HG03045 (cell line): ENCODE measurements at regions not wholly inside any gene's neighbourhood (a gene's known extent, or its start where the extent isn't known, plus 50 kb on each side); places are given as distances from the start of the nearest gene placed in this dataset.

Experiments used
- ATAC-seq: cut with Tn5 transposase; IDR thresholded peaks from one replicate; pipeline ENCODE4 v1.9.1; 2021; ENCODE audit warnings: mild to moderate bottlenecking, moderate library complexity; ENCODE audit not compliant: unreplicated experiment

DNA sequence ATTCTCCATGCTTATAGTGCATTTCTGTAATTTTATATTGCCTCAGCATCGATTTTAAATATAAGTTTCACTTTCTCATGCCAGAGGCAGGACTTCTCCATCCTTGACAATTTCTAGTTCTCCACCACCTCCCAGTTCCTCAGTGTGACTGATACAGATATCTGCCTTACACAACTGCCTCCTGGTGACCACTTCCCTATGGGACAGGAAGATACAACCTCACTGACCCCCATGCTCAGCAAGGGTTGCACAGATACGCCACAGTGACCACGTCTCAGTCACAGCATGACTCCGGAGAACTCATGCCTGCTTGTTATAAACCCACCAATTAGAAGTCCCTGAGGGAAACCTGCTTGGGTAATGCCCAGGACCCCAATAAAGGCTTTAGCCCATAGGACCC is 284.0 kb upstream of the MC4R start:
- ATAC-seq: no peak

DNA sequence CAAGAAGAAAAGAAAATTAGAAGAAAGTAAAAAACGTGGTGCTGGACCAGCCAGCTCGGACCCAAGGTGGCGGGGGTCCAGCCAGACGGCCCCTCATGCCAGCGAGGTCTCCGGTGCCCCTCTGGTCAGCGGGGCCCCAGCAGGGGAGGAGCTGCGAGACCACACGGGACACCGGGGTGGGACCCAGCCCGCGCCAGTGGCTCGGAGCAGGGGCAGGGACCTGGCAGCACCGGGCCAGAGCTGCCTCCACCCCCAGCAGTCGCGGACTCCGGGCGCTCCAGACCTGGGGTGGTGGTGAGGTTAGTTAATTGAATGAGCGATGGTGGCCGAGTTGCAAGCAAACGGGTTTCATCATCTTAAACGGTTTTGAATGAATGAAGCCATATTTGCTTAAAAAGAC is 289.9 kb upstream of the MC4R start:
- ATAC-seq: no peak

GRCh38 chr18:60663060-60663989 is 290.8 kb upstream of the MC4R start:
- no peak for ATAC-seq

DNA sequence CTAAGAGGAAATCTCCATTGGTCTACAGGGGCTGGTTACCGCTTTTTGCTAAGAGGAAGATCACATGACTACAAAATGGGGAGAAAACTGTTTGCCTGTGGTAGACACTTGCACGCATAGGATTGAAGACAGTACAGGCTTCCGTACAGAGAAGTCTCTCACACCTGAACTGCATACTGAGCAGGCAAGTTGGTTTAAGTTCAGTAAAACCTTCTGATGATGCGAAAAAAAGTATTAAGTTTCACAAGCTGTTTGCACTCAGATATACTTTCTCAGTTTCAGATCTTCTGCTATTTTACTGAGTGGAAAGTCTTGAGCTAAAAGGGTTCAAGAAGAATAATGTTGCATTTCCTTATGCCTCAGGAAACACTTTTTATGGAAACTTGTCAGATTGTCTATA is 292.2 kb upstream of the MC4R start:
- ATAC-seq: no peak

DNA sequence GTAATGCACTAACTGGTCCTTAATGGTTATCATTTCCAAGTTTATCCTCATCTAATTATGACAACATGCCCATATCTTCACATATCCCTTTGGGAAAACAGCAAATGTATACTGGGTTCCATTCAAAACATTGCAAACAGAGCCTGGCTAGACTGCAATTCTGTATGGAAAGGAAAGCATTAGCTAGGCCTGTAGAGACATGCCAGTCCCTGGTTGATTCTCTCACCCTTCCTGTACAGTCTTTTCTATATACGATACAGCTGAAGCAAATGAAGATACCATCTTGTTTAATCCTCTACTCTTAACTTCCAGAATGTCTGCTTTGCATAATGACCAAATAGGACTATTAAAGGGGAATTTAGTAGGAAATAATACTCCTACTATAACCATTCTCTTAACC is 294.4 kb upstream of the MC4R start:
- no peak for ATAC-seq

GRCh38 chr18:60668583-60668982 is 296.0 kb upstream of the MC4R start:
- ATAC-seq: no peak

DNA sequence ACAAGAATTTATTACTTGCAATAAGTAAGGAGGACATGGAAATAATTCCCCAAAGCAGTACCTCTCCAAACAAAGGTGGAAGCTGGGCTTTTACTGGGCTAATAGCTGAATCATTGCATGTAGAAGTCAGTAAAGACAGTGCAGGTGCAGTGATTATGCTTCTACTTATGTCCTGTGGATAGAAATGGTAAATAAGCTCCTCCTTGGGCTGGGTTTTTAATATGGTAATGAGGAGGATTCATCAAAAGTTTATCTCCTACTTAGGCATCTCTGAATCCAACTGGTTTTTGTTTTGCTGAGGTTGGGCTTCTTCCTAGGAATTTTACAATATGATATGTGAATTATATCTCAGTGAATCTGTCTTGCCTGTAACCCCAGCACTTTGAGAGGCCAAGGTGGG is 297.4 kb upstream of the MC4R start:
- ATAC-seq: no peak

GRCh38 chr18:60671021-60671420 is 298.4 kb upstream of the MC4R start:
- ATAC-seq: no peak

GRCh38 chr18:60675126-60675525 is 302.6 kb upstream of the MC4R start:
- no peak for ATAC-seq

- no peak for ATAC-seq
Measured at GRCh38 chr18:60675801-60676200, 303.2 kb upstream of the MC4R start.

DNA sequence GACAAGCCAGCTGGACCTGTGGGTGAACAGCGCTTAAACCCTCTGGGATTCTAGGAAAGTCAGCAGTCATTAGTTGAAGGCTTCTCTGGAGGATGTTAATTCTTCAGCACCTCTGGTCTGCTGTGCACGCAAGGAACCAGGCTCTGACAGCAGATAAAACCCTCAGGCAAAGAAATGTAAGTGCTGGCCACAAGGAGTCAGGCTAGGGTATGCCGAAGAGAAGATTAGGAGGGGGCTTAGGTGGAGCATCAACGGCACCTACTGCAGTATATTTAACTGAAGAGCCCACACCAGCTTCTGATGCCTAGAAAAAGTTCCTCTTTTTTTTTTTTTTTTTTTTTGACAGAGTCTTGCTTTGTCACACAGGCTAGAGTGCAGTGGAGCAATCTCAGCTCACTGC is 304.2 kb upstream of the MC4R start:
- no peak for ATAC-seq

DNA sequence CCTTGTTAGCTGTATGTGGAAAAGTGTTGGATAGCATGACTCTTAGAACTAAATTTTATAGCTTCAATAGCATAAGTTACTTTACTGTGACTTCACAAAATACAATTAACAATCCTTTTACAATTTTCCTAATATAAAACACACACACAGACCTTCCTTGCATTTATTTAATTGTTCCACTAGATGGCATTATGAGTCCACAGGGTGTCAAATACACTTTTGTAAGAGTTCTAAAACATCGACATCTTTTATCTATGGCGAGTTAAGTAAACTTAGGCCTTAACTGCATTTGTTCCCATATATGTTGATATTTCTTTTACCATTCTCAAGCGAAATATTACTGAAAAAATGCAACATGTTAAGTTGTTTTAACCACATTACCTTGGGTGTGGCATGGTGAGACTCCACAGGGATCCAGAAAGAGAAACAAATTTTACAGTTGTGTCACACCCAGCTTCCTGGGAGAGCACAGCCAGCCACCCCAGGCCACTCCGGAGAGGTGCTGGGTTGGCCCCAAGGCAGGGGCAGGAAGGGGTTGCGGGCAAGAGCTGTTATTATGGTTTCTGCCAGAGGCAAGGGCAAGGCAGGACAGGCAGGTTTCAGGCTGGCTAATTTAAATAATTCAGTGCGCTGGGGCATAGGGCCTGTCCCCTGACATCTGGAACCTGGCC is 312.4 kb upstream of the MC4R start:
- ATAC-seq: no peak

- ATAC-seq: no peak
Measured at GRCh38 chr18:60686142-60686541, 313.6 kb upstream of the MC4R start.

- no peak for ATAC-seq
Measured at GRCh38 chr18:60691061-60691460, 318.5 kb upstream of the MC4R start.

GRCh38 chr18:60693426-60693825 is 320.9 kb upstream of the MC4R start:
- ATAC-seq: no peak

- no peak for ATAC-seq
Measured at GRCh38 chr18:60698901-60699300, 326.3 kb upstream of the MC4R start.

DNA sequence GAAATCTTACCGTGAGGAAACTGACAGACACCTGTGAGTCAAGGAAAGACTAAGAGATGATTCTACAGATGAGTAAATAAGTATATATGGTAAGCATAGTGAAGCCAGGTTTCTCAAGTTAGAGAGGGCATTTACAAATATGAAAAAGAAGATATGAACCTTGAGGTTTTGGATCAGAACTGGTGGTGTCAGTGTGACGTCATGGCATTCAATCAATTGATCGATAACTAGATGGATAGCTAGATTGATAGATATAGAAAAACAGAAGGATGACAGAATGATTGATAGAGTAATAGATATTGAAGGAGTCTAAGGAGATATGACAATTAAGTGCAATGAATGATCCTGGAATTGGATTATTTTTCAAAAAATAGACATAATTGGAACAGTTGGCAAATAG is 350.2 kb upstream of the MC4R start:
- ATAC-seq: no peak

DNA sequence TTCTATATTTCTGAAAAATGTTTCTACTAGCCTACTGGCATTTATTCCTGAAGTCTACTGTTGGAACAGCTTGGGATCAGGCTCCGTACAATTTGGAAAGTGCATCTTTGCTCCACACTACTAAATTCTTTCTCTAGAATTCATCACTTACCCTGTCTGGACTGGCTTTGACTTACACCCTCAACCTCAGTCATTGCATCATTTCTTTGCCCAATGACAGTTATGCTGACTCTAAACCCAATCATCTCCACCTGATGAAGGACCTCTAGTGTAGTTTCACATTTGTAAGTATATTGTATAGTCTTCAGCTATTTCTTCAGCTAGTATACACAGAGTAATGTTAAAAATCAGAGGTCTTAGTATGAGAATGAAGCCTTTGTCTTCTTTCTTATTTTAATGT is 359.6 kb upstream of the MC4R start:
- ATAC-seq: no peak

DNA sequence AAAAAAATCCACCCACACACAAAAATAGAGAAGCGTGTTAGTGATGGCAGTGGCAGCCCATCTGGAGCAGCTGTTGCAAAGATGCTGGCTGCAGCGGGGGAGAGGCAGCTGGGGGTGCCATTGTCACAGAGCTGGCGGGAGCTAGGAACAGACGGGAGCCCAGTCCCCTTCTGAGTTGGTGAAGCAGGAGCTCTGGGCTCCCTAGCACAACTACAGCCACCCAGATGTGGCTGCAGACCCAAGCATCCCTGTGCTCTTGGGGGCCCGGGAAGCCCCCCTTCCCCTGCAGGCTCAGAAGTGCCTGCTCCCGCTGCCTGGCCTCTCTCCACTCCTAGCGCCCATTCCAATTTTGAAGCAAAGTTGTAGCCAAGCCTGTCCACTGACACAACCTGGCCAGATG is 366.6 kb upstream of the MC4R start:
- ATAC-seq: no peak

DNA sequence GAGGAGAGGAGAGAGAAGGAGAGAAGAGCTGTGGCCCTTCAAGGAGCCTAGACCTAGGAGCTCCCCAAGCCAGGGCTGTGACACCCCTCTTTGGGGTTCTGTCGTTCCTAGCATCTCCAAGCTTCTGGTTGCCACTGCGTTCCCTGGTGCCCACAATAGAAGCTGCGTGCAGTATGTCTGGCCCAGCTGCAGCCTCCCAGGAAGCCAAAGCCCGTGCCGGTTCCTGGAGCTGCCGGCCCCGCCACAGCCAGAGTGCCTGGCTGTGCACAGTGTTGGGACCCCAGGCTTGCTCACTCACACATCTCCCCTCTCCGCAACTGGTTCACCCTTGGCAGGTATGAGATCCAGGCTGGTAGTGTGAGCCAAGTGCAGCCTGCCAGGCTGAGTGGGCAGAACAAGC is 367.7 kb upstream of the MC4R start:
- ATAC-seq: no peak

GRCh38 chr18:60746491-60746890 is 373.9 kb upstream of the MC4R start:
- ATAC-seq: no peak

DNA sequence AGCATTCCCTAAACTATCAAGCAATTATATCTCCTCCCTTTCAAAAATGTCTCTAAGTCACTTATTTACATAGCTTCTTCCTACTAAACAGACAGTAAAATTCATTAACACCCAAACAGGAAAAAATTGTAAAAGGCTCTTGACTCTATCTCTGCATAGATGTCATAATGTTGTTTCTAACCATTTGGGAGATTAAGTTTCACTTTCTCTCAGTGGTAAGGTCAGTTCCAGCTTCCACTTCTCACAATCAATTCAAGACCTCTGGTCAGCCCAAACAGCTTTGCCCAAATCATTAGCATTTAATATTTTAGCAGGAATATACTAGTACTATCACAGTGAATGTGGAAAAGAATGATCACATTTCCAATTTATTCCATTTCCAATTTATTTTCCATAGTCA is 374.3 kb upstream of the MC4R start:
- ATAC-seq: no peak
